Neural progenitor cell (in vitro differentiated cells): ENCODE measurements at regions not wholly inside any gene's neighbourhood (a gene's known extent, or its start where the extent isn't known, plus 50 kb on each side); places are given as distances from the start of the nearest gene placed in this dataset.
A peak's percentile ranks its signal among the peaks of the same experiment; 100 is the strongest.
"Not testable (repeated sequence)": the region's sequence is repeated elsewhere in the genome, so short reads cannot be mapped to it uniquely, and the experiment has no call there.

Source experiments
- DNase-seq: peaks from one replicate; pipeline ENCODE4 v3.0.0-alpha.2; 2016; ENCODE audit warnings: low spot score
- H2AFZ ChIP-seq: fragments of 200-600 bp; sonication (generic); replicated peaks from 2 replicates; pipeline ENCODE4 v1.6.1; 2016; ENCODE audit warnings: antibody characterized with exemption
- H3F3A ChIP-seq: fragments of 200-600 bp; sonication (generic); 2 replicates; pipeline ENCODE4 v1.6.1; 2016; ENCODE audit warnings: antibody characterized with exemption, low read depth
- H3K27ac ChIP-seq: fragments of 200-600 bp; sonication (generic); 2 replicates; pipeline ENCODE4 v1.5.1; 2016; ENCODE audit warnings: mild to moderate bottlenecking
- H3K27me3 ChIP-seq: fragments of 200-600 bp; sonication (generic); 2 replicates; pipeline ENCODE4 v1.6.1; 2016; ENCODE audit warnings: mild to moderate bottlenecking, moderate library complexity
- H3K36me3 ChIP-seq: fragments of 200-600 bp; sonication (generic); 2 replicates; pipeline ENCODE4 v1.5.1; 2016
- H3K4me1 ChIP-seq: fragments of 200-600 bp; sonication (generic); 2 replicates; pipeline ENCODE4 v1.6.1; 2016; ENCODE audit warnings: mixed run types
- H3K4me2 ChIP-seq: fragments of 200-600 bp; sonication (generic); 2 replicates; pipeline ENCODE4 v1.6.1; 2016
- H3K4me3 ChIP-seq: fragments of 200-600 bp; sonication (generic); 2 replicates; pipeline ENCODE4 v1.5.1; 2016
- H3K79me2 ChIP-seq: fragments of 200-600 bp; sonication (generic); 2 replicates; pipeline ENCODE4 v1.6.1; 2016; ENCODE audit warnings: low read depth
- H3K9ac ChIP-seq: fragments of 200-600 bp; sonication (generic); 2 replicates; pipeline ENCODE4 v1.6.1; 2016
- H3K9me3 ChIP-seq: fragments of 200-600 bp; sonication (generic); 2 replicates; pipeline ENCODE4 v1.5.1; 2016; ENCODE audit warnings: low read depth
- H4K20me1 ChIP-seq: fragments of 200-600 bp; sonication (generic); 2 replicates; pipeline ENCODE4 v1.6.1; 2016; ENCODE audit warnings: low read depth
- H3K27ac Mint-ChIP-seq: 3 replicates; pipeline ENCODE4 v1.8.0; 2021; ENCODE audit warnings: mixed read lengths
- H3K27me3 Mint-ChIP-seq: 2 replicates; pipeline ENCODE4 v1.8.0; 2022; ENCODE audit warnings: low read depth, mild to moderate bottlenecking, inconsistent platforms, moderate library complexity, mixed read lengths; ENCODE audit not compliant: insufficient read depth
- H3K36me3 Mint-ChIP-seq: 3 replicates; pipeline ENCODE4 v1.8.0; 2021; ENCODE audit warnings: mixed read lengths
- H3K4me1 Mint-ChIP-seq: 3 replicates; pipeline ENCODE4 v1.8.0; 2021; ENCODE audit warnings: mixed read lengths
- H3K4me3 Mint-ChIP-seq: 3 replicates; pipeline ENCODE4 v1.8.0; 2021; ENCODE audit warnings: mild to moderate bottlenecking, moderate library complexity, mixed read lengths
- H3K9me3 Mint-ChIP-seq: 3 replicates; pipeline ENCODE4 v1.8.0; 2020; ENCODE audit warnings: mixed read lengths
- EZH2 ChIP-seq: fragments of 200-600 bp; sonication (generic); IDR thresholded peaks from 2 replicates; pipeline ENCODE4 v1.6.1; 2017; ENCODE audit warnings: antibody characterized with exemption, mild to moderate bottlenecking, moderate library complexity
- EZH2phosphoT487 ChIP-seq: fragments of 200-600 bp; sonication (generic); IDR thresholded peaks from 2 replicates; pipeline ENCODE4 v1.6.1; 2017; ENCODE audit warnings: antibody characterized with exemption
- TF ChIP-seq, protein P1 (sequence below): fragments of 200-600 bp; sonication (generic); IDR thresholded peaks from 2 replicates; pipeline ENCODE4 v1.5.1; 2017; ENCODE audit warnings: antibody characterized with exemption, mild to moderate bottlenecking

DNA sequence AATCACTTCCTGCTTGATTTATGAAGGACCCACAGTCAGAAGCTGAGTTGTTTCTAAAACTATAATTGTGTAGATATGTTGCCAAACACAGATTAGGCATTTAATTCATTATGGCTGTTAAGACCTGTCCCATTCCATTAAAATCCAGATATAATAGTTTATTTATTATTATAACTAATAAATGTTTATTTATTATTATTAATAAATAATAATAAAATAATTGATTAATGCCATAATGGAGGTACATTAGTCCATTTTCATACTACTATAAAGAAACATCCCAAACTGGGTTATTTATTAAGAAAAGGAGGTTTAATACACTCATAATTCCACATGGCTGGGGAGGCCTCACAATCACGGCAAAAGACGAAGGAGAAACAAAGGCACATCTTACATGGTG is 1240.9 kb downstream of the CDH11 start:
- H3K27me3 Mint-ChIP-seq, result peaks cover 2% of the 10 kb centered on the region
- no peaks in the 10 kb centered on the region for H3K9me3 Mint-ChIP-seq
- Histone ChIP-seq H3K27ac (no peak overlapping the region), H3K4me1 (peaks cover 7% of the 10 kb centered on the region), H2AFZ (no peak overlapping the region), H3F3A (no peaks in the 10 kb centered on the region), H3K27me3 (no peaks in the 10 kb centered on the region), H3K4me2 (no peak overlapping the region), H3K9me3 (no peaks in the 10 kb centered on the region), H3K4me3 (no peak overlapping the region), H4K20me1 (no peaks in the 10 kb centered on the region), H3K36me3 (no peaks in the 10 kb centered on the region), H3K9ac (no peak overlapping the region), H3K79me2 (no peaks in the 10 kb centered on the region)
- no peak overlapping the region for H3K27ac Mint-ChIP-seq
- H3K36me3 Mint-ChIP-seq, result no peaks in the 10 kb centered on the region
- TF ChIP-seq EZH2 (no peak), EZH2phosphoT487 (no peak)
- TF ChIP-seq, protein P1, sequence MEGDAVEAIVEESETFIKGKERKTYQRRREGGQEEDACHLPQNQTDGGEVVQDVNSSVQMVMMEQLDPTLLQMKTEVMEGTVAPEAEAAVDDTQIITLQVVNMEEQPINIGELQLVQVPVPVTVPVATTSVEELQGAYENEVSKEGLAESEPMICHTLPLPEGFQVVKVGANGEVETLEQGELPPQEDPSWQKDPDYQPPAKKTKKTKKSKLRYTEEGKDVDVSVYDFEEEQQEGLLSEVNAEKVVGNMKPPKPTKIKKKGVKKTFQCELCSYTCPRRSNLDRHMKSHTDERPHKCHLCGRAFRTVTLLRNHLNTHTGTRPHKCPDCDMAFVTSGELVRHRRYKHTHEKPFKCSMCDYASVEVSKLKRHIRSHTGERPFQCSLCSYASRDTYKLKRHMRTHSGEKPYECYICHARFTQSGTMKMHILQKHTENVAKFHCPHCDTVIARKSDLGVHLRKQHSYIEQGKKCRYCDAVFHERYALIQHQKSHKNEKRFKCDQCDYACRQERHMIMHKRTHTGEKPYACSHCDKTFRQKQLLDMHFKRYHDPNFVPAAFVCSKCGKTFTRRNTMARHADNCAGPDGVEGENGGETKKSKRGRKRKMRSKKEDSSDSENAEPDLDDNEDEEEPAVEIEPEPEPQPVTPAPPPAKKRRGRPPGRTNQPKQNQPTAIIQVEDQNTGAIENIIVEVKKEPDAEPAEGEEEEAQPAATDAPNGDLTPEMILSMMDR, result no peak
- no peaks in the 10 kb centered on the region for H3K4me1 Mint-ChIP-seq
- DNase-seq, result no peak
- H3K4me3 Mint-ChIP-seq, result no peak overlapping the region

DNA sequence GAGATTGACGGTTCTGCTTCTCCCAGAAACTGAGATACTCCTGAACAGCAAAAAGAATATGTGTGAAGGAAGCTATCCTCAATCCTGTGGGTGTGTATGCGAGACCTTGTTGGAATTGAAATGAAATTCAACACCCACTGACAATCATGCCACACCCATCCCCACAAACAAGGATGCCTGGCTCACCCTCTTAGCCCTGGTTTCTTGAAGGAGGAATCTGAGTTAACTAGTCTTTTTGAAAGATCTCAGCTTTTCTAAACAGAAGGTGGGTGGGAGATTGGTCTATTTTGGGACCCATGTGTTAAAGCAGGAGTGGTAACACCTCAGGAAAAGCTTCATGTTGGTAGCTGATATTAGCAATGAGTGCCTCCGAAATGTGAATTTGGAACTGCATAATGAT is 1244.5 kb downstream of the CDH11 start:
- H3K36me3 ChIP-seq, result no peaks in the 10 kb centered on the region
- no peaks in the 10 kb centered on the region for H3F3A ChIP-seq
- H3K27ac ChIP-seq, result no peak overlapping the region
- Mint-ChIP-seq H3K9me3 (peaks cover 4% of the 10 kb centered on the region), H3K4me1 (no peaks in the 10 kb centered on the region), H3K27me3 (no peaks in the 10 kb centered on the region), H3K27ac (no peak overlapping the region), H3K4me3 (no peak overlapping the region), H3K36me3 (no peaks in the 10 kb centered on the region)
- H3K79me2 ChIP-seq, result no peaks in the 10 kb centered on the region
- no peaks in the 10 kb centered on the region for H3K9me3 ChIP-seq
- no peak for TF ChIP-seq EZH2phosphoT487
- TF ChIP-seq, protein P1, result no peak
- no peak for TF ChIP-seq EZH2
- DNase-seq, result no peak
- peaks cover 7% of the 10 kb centered on the region for H3K4me1 ChIP-seq
- no peaks in the 10 kb centered on the region for H3K27me3 ChIP-seq
- no peaks in the 10 kb centered on the region for H4K20me1 ChIP-seq
- H3K4me3 ChIP-seq, result no peak overlapping the region
- peak overlapping the region; percentile 90 for H2AFZ ChIP-seq
- no peak overlapping the region for H3K4me2 ChIP-seq
- H3K9ac ChIP-seq, result no peak overlapping the region

GRCh38 chr16:63876103-63876502 is 1245.8 kb downstream of the CDH11 start:
- H3K27me3 Mint-ChIP-seq, result no peaks in the 10 kb centered on the region
- H3K9ac ChIP-seq, result no peak overlapping the region
- DNase-seq, result no peak
- no peaks in the 10 kb centered on the region for H4K20me1 ChIP-seq
- no peaks in the 10 kb centered on the region for H3K9me3 ChIP-seq
- H2AFZ ChIP-seq, result peak overlapping the region; percentile 39
- H3K27ac ChIP-seq, result no peak overlapping the region
- TF ChIP-seq EZH2phosphoT487, result no peak
- TF ChIP-seq, protein P1, result no peak
- TF ChIP-seq EZH2, result no peak
- no peak overlapping the region for H3K4me3 Mint-ChIP-seq
- H3K27me3 ChIP-seq, result no peaks in the 10 kb centered on the region
- H3K4me2 ChIP-seq, result no peak overlapping the region
- H3K9me3 Mint-ChIP-seq, result peaks cover 4% of the 10 kb centered on the region
- peaks cover 7% of the 10 kb centered on the region for H3K4me1 ChIP-seq
- H3K4me1 Mint-ChIP-seq, result no peaks in the 10 kb centered on the region
- no peaks in the 10 kb centered on the region for H3K79me2 ChIP-seq
- no peak overlapping the region for H3K27ac Mint-ChIP-seq
- H3K4me3 ChIP-seq, result no peak overlapping the region
- no peaks in the 10 kb centered on the region for H3F3A ChIP-seq
- no peaks in the 10 kb centered on the region for H3K36me3 ChIP-seq
- H3K36me3 Mint-ChIP-seq, result no peaks in the 10 kb centered on the region

- H2AFZ ChIP-seq, H3K9me3 Mint-ChIP-seq, H3K79me2 ChIP-seq, H4K20me1 ChIP-seq, H3K27ac ChIP-seq, H3K9ac ChIP-seq, H3K27ac Mint-ChIP-seq, H3K36me3 Mint-ChIP-seq, H3K4me2 ChIP-seq, H3F3A ChIP-seq, H3K4me1 Mint-ChIP-seq, DNase-seq, H3K27me3 ChIP-seq, H3K9me3 ChIP-seq, H3K4me1 ChIP-seq, H3K36me3 ChIP-seq, H3K4me3 Mint-ChIP-seq, H3K4me3 ChIP-seq, H3K27me3 Mint-ChIP-seq: not testable (repeated sequence)
Measured at GRCh38 chr16:63860700-63861099, 1261.2 kb downstream of the CDH11 start.
